Keratinocyte (primary cell): ENCODE measurements at regions not wholly inside any gene's neighbourhood (a gene's known extent, or its start where the extent isn't known, plus 50 kb on each side); places are given as distances from the start of the nearest gene placed in this dataset.

Source experiments
- DNase-seq: peaks from one replicate; pipeline ENCODE4 v3.0.0-alpha.2; 2011; ENCODE audit warnings: low read depth, missing footprints, low spot score
- FAIRE-seq: peaks from 2 replicates; lab custom pipeline; 2011; peaks lifted over from hg19 to GRCh38; lab: Jason Lieb, UNC
- H2AFZ ChIP-seq: 2 replicates; pipeline ENCODE4 v1.6.0; 2012; ENCODE audit warnings: low read length, control low read depth, inconsistent platforms; ENCODE audit not compliant: control insufficient read depth
- H3K27ac ChIP-seq: 2 replicates; pipeline ENCODE4 v1.5.1; 2011; ENCODE audit warnings: low read length; ENCODE audit not compliant: control insufficient read depth, insufficient read depth
- H3K27me3 ChIP-seq: 3 replicates; pipeline ENCODE4 v1.6.0; 2011; ENCODE audit warnings: low read length; ENCODE audit not compliant: control insufficient read depth, insufficient read depth; ENCODE audit errors: extremely low read depth
- H3K36me3 ChIP-seq, 2 experiments: 2 replicates in 1 of 2; 3 replicates in 1 of 2; pipeline ENCODE4 v1.5.1; 2011; ENCODE audit warnings: low read length in 2 of 2, mild to moderate bottlenecking in 1 of 2; ENCODE audit not compliant: control insufficient read depth in 2 of 2, insufficient read depth in 2 of 2; ENCODE audit errors: extremely low read depth in 1 of 2
- H3K4me1 ChIP-seq: 3 replicates; pipeline ENCODE4 v1.5.1; 2011; ENCODE audit warnings: low read length; ENCODE audit not compliant: control insufficient read depth, insufficient read depth; ENCODE audit errors: extremely low read depth
- H3K4me2 ChIP-seq: 3 replicates; pipeline ENCODE4 v1.6.0; 2011; ENCODE audit warnings: low read depth, low read length; ENCODE audit not compliant: control insufficient read depth, insufficient read depth; ENCODE audit errors: extremely low read depth
- H3K4me3 ChIP-seq, 3 experiments: fragments of 200-600 bp in 1 of 3; sonication (generic) in 1 of 3; 2 replicates in 2 of 3; 3 replicates in 1 of 3; pipeline ENCODE4 v1.5.1; 2011 to 2016; ENCODE audit warnings: low read length in 3 of 3, mild to moderate bottlenecking in 3 of 3, control low read depth in 2 of 3, inconsistent platforms in 1 of 3, low read depth in 1 of 3, mixed read lengths in 1 of 3, mixed run types in 1 of 3, moderate library complexity in 1 of 3; ENCODE audit not compliant: control insufficient read depth in 2 of 3, insufficient read depth in 2 of 3; ENCODE audit errors: extremely low read depth in 1 of 3
- H3K79me2 ChIP-seq: 2 replicates; pipeline ENCODE4 v1.6.0; 2012; ENCODE audit warnings: low read length; ENCODE audit not compliant: control insufficient read depth, insufficient read depth
- H3K9ac ChIP-seq: 3 replicates; pipeline ENCODE4 v1.6.0; 2011; ENCODE audit warnings: low read length; ENCODE audit not compliant: control insufficient read depth, insufficient read depth; ENCODE audit errors: extremely low read depth
- H3K9me1 ChIP-seq: 3 replicates; pipeline ENCODE4 v1.6.0; 2011; ENCODE audit warnings: low read length; ENCODE audit not compliant: control insufficient read depth, insufficient read depth; ENCODE audit errors: extremely low read depth
- H3K9me3 ChIP-seq: 2 replicates; pipeline ENCODE4 v1.5.1; 2012; ENCODE audit warnings: low read depth, low read length; ENCODE audit not compliant: control insufficient read depth
- H4K20me1 ChIP-seq: 3 replicates; pipeline ENCODE4 v1.6.0; 2011; ENCODE audit warnings: low read length; ENCODE audit not compliant: control insufficient read depth, insufficient read depth; ENCODE audit errors: extremely low read depth
- EZH2 ChIP-seq: IDR thresholded peaks from one replicate; pipeline ENCODE4 v1.6.1; 2012; ENCODE audit warnings: inconsistent platforms, mild to moderate bottlenecking, low read length, moderate library complexity
- dilution Hi-C: fragments of 300-500 bp; cut with MboI; formaldehyde crosslinking; loops from one replicate; pipeline ENCODE4 v1.7.0; 2020; ENCODE audit warnings: low sequenced_read_pairs; ENCODE audit not compliant: extremely low pct_ligation_motif_present
- TF ChIP-seq, protein P1 (sequence below), 3 experiments: IDR thresholded peaks in 1 of 3; conservative IDR thresholded peaks in 1 of 3; optimal IDR thresholded peaks in 1 of 3; 2 replicates in 2 of 3; 3 replicates in 1 of 3; pipeline versions ENCODE3 to v1.5.1; 2011; ENCODE audit warnings: low read length in 3 of 3, mild to moderate bottlenecking in 3 of 3, moderate library complexity in 2 of 3, control low read depth in 1 of 3, inconsistent platforms in 1 of 3; ENCODE audit not compliant: insufficient read depth in 2 of 3; ENCODE audit errors: extremely low read depth in 1 of 3

DNA sequence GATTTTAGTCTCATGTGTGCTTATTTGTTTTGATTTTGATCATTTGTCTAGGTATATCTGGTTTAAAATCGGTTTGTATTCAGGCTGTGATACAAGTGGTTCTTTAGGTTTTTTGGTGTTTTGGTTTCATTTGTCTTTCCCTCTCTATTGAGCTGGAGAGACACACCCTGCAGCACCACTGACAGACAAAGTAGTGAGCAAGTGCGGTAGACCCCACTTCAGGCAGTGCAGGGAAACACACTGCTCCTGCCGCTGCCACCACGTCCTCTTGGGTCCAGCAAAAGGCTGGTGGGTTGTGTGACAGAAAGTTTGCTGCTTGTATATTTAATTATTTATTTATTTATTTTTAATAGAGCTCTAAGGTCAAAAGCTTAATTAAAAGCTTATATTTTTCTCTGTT is 801.0 kb downstream of the NR2F1-AS1 start:
- Histone ChIP-seq H3K36me3 (no peaks in the 10 kb centered on the region), H3K79me2 (no peaks in the 10 kb centered on the region), H3K27me3 (no peaks in the 10 kb centered on the region), H3K9ac (no peak overlapping the region), H4K20me1 (no peaks in the 10 kb centered on the region), H3K4me2 (no peak overlapping the region), H3K9me1 (no peaks in the 10 kb centered on the region), H3K27ac (no peak overlapping the region), H2AFZ (no peak overlapping the region), H3K9me3 (no peaks in the 10 kb centered on the region), H3K4me3 (no peak overlapping the region), H3K4me1 (no peaks in the 10 kb centered on the region)
- TF ChIP-seq EZH2, result no peak
- TF ChIP-seq, protein P1, sequence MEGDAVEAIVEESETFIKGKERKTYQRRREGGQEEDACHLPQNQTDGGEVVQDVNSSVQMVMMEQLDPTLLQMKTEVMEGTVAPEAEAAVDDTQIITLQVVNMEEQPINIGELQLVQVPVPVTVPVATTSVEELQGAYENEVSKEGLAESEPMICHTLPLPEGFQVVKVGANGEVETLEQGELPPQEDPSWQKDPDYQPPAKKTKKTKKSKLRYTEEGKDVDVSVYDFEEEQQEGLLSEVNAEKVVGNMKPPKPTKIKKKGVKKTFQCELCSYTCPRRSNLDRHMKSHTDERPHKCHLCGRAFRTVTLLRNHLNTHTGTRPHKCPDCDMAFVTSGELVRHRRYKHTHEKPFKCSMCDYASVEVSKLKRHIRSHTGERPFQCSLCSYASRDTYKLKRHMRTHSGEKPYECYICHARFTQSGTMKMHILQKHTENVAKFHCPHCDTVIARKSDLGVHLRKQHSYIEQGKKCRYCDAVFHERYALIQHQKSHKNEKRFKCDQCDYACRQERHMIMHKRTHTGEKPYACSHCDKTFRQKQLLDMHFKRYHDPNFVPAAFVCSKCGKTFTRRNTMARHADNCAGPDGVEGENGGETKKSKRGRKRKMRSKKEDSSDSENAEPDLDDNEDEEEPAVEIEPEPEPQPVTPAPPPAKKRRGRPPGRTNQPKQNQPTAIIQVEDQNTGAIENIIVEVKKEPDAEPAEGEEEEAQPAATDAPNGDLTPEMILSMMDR (optimal IDR thresholded peaks at IDR 0.05 in 1 of 3, IDR thresholded peaks at IDR 0.05 in 1 of 3, conservative IDR thresholded peaks at IDR 0.05 in 1 of 3; ENCODE audit: extremely low read depth in 1 of 3, insufficient read depth in 2 of 3, low read length in 3 of 3), result no peak
- dilution Hi-C loops, result no loop called here
- DNase-seq (no peak), FAIRE-seq (no peak)

DNA sequence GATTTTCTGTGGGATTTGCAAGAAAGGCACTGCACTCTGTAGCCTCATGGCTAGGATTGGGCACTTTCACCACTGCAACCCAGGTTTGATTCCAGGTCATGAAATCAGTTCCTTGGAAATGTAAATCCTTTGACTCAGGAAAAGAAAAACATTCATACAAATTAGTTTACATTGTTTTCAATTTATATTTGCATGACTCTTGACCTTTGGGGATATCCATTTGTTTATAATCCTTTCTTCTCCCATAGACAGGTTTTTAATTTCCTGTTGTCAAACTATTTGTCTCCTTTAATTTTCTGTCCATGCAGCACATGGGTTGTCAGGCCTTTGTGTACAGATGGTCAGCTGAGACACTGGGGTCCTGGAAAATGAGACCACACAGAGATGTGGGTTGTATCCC is 801.5 kb downstream of the NR2F1-AS1 start:
- H3K4me1 ChIP-seq, result no peaks in the 10 kb centered on the region
- H2AFZ ChIP-seq, result no peak overlapping the region
- no peak overlapping the region for H3K4me3 ChIP-seq
- FAIRE-seq (no peak), DNase-seq (no peak)
- no peaks in the 10 kb centered on the region for H3K36me3 ChIP-seq
- H3K9me1 ChIP-seq, result no peaks in the 10 kb centered on the region
- H4K20me1 ChIP-seq, result no peaks in the 10 kb centered on the region
- H3K79me2 ChIP-seq, result no peaks in the 10 kb centered on the region
- H3K27ac ChIP-seq, result no peak overlapping the region
- dilution Hi-C loops, result no loop called here
- no peak overlapping the region for H3K4me2 ChIP-seq
- no peak overlapping the region for H3K9ac ChIP-seq
- H3K9me3 ChIP-seq, result no peaks in the 10 kb centered on the region
- TF ChIP-seq, protein P1 (optimal IDR thresholded peaks at IDR 0.05 in 1 of 3, IDR thresholded peaks at IDR 0.05 in 1 of 3, conservative IDR thresholded peaks at IDR 0.05 in 1 of 3; ENCODE audit: extremely low read depth in 1 of 3, insufficient read depth in 2 of 3, low read length in 3 of 3), result no peak
- no peak for TF ChIP-seq EZH2
- H3K27me3 ChIP-seq, result no peaks in the 10 kb centered on the region
